ENCODE measurements at regions not wholly inside any gene's neighbourhood (a gene's known extent, or its start where the extent isn't known, plus 50 kb on each side); places are given as distances from the start of the nearest gene placed in this dataset.

- no peak overlapping the region for H3K9ac ChIP-seq (ENCODE audit: low read depth, low read length)
- ATAC-seq (ENCODE audit: insufficient read depth, low read depth): no peak
- no peak for DNase-seq
- H3K27ac ChIP-seq (ENCODE audit: low read length): no peak overlapping the region
- H3K9me3 ChIP-seq (ENCODE audit: insufficient read depth, low read length, severe bottlenecking): no peaks in the 10 kb centered on the region
- H2AFZ ChIP-seq (ENCODE audit: low read depth, low read length): no peak overlapping the region
- TF ChIP-seq CTCF (IDR thresholded peaks at IDR 0.05; ENCODE audit: borderline replicate concordance, extremely low read depth, low read length, poor library complexity, severe bottlenecking): no peak
- TF ChIP-seq EZH2 (IDR thresholded peaks at IDR 0.05; ENCODE audit: borderline replicate concordance, low read depth, low read length, severe bottlenecking): no peak
- H3K4me3 ChIP-seq (ENCODE audit: low read depth in 1 of 2, low read length in 2 of 2): no peak overlapping the region
- H3K27me3 ChIP-seq (ENCODE audit: insufficient read depth, low read length, poor library complexity): no peaks in the 10 kb centered on the region
- H3K79me2 ChIP-seq (ENCODE audit: insufficient read depth, low read length): no peaks in the 10 kb centered on the region
- H3K4me1 ChIP-seq (ENCODE audit: insufficient read depth, low read length): no peaks in the 10 kb centered on the region
- no peaks in the 10 kb centered on the region for H4K20me1 ChIP-seq (ENCODE audit: insufficient read depth, low read length)
- H3K4me2 ChIP-seq (ENCODE audit: insufficient read depth, low read length): no peak overlapping the region
- no peaks in the 10 kb centered on the region for H3K36me3 ChIP-seq (ENCODE audit: insufficient read depth, low read length)
Observed at GRCh38 chr4:177517862-177518261, 75.6 kb upstream of the AGA start.

- Histone ChIP-seq H3K4me1 (ENCODE audit: insufficient read depth, low read length) (no peaks in the 10 kb centered on the region), H4K20me1 (ENCODE audit: insufficient read depth, low read length) (no peaks in the 10 kb centered on the region), H3K27me3 (ENCODE audit: insufficient read depth, low read length, poor library complexity) (no peaks in the 10 kb centered on the region), H3K36me3 (ENCODE audit: insufficient read depth, low read length) (no peaks in the 10 kb centered on the region), H3K4me3 (ENCODE audit: low read depth in 1 of 2, low read length in 2 of 2) (no peak overlapping the region), H3K9ac (ENCODE audit: low read depth, low read length) (no peak overlapping the region), H3K79me2 (ENCODE audit: insufficient read depth, low read length) (no peaks in the 10 kb centered on the region), H2AFZ (ENCODE audit: low read depth, low read length) (no peak overlapping the region), H3K27ac (ENCODE audit: low read length) (no peak overlapping the region), H3K9me3 (ENCODE audit: insufficient read depth, low read length, severe bottlenecking) (no peaks in the 10 kb centered on the region), H3K4me2 (ENCODE audit: insufficient read depth, low read length) (no peak overlapping the region)
- DNase-seq: no peak
- ATAC-seq (ENCODE audit: insufficient read depth, low read depth): no peak
- TF ChIP-seq EZH2 (IDR thresholded peaks at IDR 0.05; ENCODE audit: borderline replicate concordance, low read depth, low read length, severe bottlenecking) (no peak), CTCF (IDR thresholded peaks at IDR 0.05; ENCODE audit: borderline replicate concordance, extremely low read depth, low read length, poor library complexity, severe bottlenecking) (no peak)
Observed at GRCh38 chr4:177519481-177520260, 77.4 kb upstream of the AGA start.

GRCh38 chr4:177528620-177529019, 86.4 kb upstream of the AGA start:
- no peak overlapping the region for H3K9ac ChIP-seq (ENCODE audit: low read depth, low read length)
- no peaks in the 10 kb centered on the region for H3K79me2 ChIP-seq (ENCODE audit: insufficient read depth, low read length)
- H2AFZ ChIP-seq (ENCODE audit: low read depth, low read length): no peak overlapping the region
- TF ChIP-seq CTCF (IDR thresholded peaks at IDR 0.05; ENCODE audit: borderline replicate concordance, extremely low read depth, low read length, poor library complexity, severe bottlenecking) (no peak), EZH2 (IDR thresholded peaks at IDR 0.05; ENCODE audit: borderline replicate concordance, low read depth, low read length, severe bottlenecking) (no peak)
- no peak overlapping the region for H3K4me2 ChIP-seq (ENCODE audit: insufficient read depth, low read length)
- H4K20me1 ChIP-seq (ENCODE audit: insufficient read depth, low read length): no peaks in the 10 kb centered on the region
- H3K4me3 ChIP-seq (ENCODE audit: low read depth in 1 of 2, low read length in 2 of 2): no peak overlapping the region
- ATAC-seq (ENCODE audit: insufficient read depth, low read depth) (no peak), DNase-seq (no peak)
- H3K4me1 ChIP-seq (ENCODE audit: insufficient read depth, low read length): no peaks in the 10 kb centered on the region
- H3K36me3 ChIP-seq (ENCODE audit: insufficient read depth, low read length): no peaks in the 10 kb centered on the region
- H3K27ac ChIP-seq (ENCODE audit: low read length): no peak overlapping the region
- H3K27me3 ChIP-seq (ENCODE audit: insufficient read depth, low read length, poor library complexity): peaks cover 3% of the 10 kb centered on the region
- no peaks in the 10 kb centered on the region for H3K9me3 ChIP-seq (ENCODE audit: insufficient read depth, low read length, severe bottlenecking)
